Embryonic facial prominence (tissue), 1 donor: ENCODE measurements at regions not wholly inside any gene's neighbourhood (a gene's known extent, or its start where the extent isn't known, plus 50 kb on each side); places are given as distances from the start of the nearest gene placed in this dataset.
"Not testable (repeated sequence)": the region's sequence is repeated elsewhere in the genome, so short reads cannot be mapped to it uniquely, and the experiment has no call there.

Experiments
- DNase-seq: peaks from one replicate; pipeline ENCODE4 v3.0.0-alpha.2; 2016; ENCODE audit errors: extremely low spot score

DNA sequence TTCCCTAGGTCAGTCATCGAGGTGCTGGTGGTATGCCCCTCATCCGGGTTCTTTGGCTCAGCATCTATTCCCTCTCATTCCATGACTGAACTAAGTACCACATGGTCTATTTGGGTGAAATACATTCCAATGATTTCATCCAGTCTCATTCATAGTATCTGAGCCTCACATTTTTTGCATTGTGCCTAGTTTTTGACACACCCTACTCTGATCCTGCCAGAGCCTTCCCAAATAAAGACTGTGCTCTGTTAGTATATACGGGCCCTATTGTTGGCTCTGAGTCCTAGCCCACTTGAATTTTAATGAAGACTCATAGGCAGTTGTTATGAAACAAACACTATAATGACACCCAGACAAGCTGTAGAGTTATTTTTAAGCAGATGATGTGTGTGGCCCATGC lies 740.7 kb downstream of the CETN3 start:
- no peak for DNase-seq

DNA sequence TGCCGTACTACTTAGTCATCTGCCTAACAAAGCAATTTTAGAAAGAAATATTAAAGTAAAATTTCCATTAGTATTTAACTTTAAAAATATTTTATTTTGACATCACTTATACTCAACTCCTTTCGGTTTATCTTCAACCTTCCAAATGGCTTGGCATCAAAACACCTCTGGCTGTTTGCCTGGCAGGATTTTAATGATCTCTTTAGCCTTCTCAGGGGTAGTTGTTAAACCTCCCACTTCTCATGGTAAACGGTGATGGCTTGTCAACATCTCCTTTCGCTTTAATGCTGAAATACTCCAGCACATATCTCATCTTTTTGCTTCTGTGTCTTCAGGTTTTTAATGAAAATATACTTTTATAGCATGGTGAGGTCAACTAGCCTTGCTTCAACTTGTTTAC lies 747.1 kb downstream of the CETN3 start:
- no peak for DNase-seq

DNA sequence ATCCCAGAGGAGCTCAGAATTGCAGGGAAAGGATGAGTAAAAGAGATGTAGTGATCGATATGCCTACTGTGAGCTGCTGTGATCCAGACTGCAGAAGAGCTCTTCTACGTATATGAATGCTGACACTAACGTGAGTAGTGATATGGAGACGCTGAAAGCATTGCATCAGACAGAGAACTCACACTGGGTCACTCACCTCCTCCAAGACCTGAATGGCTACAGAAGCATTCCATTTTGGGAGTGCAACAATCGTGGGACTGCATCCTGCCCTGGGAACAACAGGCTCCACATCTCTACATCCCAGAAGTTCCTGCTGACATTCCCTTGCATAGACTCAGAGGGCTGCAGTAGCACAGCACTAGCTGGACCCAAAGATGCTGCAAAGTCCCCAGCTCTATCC lies 755.9 kb upstream of the MEF2C start:
- DNase-seq = no peak

DNA sequence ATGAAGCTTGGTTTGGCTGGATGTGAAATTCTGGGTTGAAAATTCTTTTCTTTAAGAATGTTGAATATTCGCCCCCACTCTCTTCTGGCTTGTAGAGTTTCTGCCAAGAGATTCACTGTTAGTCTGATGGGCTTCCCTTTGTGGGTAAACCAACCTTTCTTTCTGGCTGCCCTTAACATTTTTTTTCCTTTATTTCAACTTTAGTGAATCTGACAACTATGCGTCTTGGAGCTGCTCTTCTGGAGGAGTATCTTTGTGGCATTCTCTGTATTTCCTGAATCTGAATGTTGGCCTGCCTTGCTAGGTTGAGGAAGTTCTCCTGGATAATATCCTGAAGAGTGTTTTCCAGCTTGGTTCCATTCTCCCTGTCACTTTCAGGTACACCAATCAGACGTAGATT lies 751.2 kb upstream of the MEF2C start:
- DNase-seq = not testable (repeated sequence)

DNA sequence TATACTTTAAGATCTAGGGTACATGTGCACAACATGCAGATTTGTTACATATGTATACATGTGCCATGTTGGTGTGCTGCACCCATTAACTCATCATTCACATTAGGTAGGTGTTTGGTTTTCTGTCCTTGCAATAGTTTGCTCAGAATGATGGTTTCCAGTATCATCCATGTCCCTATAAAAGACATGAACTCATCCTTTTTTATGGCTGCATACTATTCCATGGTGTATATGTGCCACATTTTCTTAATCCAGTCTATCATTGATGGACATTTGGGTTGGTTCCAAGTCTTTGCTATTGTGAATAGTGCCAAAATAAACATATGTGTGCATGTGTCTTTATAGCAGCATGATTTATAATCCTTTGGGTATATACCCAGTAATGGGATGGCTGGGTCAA lies 747.1 kb upstream of the MEF2C start:
- DNase-seq = not testable (repeated sequence)

DNA sequence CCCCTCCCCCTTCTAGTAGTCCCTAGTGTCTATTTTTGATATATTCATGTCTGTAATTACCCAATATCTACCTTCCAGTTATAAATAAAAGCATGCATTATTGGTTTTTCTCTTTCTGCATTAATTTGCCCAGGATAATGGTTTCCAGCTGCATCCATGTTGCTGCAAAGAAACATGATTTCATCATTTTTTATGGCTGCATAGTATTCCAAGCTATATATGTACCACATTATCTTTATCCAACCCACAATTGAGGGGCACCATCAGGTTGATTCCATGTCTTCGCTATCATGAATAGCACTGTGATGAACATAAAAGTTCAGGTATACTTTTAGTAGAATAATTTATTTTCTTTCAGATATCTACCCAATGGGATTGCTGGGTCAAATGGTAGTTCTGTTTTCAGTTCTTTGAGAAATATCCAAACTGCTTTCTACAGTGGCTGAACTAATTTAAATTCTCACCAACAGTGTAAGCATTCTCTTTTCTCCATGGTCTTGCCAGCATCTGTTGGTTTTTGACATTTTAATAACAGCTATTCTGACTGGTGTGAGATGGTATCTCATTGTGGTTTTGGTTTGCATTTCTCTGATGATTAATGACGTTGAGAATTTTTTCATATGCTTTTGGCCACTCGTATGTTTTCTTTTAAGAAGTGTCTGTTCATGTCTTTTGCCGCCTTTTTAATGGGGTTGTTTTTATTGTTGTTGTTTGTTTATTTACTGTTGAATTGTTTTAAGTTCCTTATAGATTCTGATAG lies 746.1 kb upstream of the MEF2C start:
- no peak for DNase-seq

DNA sequence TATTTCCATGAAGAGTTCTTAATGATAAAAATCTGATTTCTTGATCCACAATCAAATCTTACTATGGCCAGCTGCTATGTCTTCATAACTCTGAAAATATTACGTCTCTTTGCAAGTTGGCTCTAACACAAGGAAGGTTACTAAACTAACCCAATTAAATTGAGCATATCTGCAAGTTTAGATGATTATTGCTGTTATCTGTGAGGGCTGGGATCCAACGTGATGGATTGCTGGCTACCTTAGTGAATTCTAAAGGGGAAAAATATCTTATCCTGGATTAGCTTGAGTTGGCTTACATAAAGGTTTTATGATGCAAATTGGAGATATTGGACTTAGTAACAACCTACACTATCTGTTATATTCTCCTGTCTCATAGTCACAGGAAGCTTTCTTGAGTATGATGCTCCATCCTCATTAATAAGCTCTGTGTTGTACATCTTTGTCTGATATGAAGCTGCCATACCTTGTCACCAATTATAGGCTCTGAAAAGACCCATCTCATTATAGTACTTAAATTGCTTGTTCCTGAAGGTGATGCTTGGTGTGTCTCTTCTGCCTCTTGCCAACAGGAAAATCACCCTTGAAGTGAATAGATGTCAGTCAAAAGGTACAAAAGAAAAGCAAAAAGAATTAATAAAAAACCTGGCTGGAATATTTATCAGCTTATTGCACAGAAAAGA lies 733.0 kb upstream of the MEF2C start:
- no peak for DNase-seq

DNA sequence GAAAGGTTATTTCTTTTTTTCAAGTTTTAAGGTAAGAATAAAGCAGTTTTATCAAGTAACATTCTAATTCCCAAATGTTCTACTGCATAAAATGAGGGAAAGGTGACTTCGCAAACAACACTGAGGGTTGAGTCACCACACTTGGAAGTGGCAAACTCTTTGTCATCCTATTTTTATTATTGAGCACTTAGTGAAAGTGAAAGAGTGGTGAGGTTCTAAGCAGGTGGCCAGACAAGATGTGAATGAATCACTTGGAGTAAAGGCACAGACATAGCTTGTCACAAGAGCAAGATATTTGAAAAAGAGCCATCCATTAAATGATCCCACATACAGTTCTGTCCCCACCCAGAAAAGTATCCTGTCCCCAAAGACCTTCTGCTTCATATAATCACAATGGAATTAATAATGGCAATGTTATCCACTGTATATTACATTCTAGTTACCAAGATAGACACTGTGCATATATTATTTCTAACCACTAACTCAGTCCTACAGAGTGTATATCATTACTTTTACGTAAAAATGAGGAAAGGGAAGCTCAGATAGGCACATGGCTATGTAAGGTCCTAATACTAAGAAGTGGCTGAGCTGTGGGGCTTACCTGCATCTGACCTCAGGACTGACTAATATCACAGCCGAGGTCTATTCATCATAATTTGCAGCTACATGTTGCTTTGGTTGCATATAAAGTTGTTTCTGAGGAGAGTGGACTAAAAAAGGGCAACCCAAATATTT lies 730.4 kb upstream of the MEF2C start:
- DNase-seq = no peak

DNA sequence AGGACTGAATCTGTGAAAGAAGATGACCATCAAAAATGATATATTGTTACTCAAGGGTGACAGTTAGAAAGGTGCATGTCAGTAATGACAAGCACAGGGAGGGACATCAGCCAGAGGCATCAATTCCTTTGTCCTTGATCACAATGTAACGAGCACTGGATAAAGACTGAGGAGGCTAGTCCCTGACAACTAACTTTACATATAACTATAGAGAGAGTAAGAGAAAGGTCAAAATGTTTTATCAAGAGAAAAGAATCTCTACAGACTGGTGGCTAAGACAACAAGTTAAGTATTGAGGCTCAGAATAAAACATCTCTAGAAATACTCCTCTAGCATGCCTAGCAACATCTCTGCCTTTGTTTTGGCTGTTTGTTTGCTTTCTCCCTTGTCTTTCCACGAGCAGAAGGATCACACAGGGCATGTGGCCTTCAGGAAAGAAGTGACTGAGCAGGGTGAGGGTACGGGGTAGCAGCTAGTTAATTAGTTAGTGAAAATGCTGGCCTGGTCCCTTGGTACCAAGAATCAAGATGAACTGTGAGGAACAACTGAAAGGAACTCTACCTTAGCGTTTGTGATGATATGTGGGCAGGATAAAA lies 724.1 kb upstream of the MEF2C start:
- DNase-seq = no peak

DNA sequence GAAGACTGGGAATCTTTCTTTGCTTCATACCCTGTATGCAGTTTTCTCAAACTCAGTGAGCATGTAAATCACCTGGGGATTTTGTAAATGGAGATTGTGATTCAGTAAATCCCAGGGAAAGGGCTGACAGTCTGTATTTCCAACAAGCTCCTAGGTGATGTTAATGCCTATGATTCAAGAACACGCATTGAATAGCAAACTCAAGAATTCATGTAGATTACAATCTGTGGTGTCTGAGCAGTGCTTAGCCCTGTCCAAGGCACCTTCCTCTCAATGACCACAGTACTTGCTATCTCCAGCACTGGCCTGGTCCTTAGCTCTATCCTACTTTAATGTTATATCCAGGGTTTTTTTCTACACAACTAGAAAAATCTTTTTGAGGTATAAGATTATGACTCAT lies 721.4 kb upstream of the MEF2C start:
- DNase-seq = no peak

DNA sequence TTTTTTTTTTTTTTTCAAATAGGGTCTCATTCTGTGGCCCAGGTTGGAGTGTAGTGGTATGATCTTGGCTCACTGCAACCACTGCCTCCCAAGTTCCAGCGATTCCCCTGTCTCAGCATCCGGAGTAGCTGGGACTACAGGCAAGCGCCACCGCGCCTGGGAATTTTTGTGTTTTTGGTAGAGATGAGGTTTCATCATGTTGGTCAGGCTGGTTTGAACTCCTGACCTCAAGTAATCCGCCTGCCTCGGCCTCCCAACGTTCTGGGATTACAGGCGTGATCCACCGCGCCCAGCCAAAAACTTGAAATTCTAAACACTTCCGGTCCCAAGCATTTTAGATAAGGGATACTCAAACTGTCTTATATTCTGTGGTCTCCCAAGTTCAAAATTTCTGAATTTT lies 718.9 kb upstream of the MEF2C start:
- DNase-seq = no peak

DNA sequence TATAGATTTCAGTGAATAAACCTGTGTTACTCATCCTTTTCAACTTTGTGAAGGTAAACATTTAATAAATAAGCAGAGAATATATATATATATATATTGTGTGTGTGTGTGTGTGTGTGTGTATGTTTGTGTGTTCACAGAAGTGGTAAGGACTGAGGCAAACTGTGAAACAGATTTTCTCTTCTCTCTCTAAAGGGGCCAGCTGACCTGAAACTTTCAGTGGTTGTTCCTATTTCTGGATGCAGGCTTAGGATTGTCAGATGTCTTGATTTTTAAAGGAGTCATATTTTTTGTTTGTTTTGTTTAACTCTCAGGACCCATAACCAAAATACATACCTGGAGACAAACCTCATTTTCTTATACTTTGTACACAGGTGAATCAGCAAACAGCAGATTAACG lies 714.9 kb upstream of the MEF2C start:
- no peak for DNase-seq

DNA sequence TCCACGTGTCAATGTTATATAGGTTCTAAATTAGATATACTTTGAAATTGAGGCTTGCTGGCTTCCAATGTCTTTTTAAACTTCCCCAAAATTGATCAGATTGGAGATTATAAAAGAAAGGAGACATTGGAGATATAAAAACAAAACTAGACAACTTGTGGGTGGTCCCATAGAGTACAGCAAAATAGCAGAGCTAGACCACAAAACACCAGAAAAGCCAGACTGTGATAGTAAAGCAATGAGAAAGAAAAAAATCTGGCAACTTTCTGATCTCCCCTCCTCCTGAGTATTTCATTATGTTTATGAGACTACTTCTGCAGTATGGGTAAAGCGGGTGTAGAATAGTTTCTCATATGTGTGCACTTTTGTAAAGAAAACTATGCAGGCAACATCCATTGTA lies 713.8 kb upstream of the MEF2C start:
- no peak for DNase-seq

DNA sequence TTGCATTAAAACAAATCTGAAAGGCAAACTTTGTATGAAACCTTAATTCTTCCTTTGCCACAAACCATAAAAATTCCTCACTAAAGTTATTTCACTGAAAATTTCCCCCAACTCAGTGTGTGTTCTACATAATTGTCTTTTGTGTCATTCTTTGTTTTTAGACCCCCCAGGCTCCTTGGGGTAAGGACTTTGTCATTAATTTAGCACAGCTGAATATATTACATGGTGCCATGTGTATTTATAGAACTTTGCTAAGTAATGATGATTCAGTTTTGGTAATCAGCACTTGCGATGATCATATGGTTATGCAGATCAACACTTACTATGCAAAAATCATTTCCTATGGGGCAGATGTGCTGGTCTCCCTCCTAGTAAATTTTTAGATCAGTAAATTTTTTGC lies 712.1 kb upstream of the MEF2C start:
- DNase-seq = no peak

DNA sequence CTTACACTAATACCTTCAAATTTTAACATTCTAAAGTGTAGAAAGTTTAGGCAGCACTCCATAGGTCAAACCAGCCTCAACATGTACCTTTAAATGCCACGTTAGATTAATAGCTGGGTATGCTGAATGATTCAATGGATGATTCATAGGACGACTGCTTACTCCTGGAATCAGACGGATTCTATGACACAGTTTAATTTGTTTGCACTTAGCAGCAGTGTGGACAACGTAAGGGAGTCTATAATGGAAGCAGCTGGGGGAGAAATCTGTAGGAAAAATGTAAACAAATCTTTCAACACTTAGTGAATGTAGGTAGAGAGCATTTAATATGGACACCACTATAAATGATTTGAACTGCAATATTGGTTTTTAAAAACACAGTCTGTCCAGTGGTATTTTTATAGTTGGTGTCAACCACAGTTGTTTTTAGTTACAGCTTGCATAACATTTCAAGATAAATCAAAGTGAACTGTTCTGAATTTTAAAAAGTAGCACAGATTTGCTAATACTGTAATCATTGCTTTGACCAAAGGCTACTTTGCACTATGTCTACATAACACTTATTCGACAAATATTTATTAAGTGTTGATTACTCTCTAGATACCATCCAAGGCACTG lies 701.5 kb upstream of the MEF2C start:
- no peak for DNase-seq

DNA sequence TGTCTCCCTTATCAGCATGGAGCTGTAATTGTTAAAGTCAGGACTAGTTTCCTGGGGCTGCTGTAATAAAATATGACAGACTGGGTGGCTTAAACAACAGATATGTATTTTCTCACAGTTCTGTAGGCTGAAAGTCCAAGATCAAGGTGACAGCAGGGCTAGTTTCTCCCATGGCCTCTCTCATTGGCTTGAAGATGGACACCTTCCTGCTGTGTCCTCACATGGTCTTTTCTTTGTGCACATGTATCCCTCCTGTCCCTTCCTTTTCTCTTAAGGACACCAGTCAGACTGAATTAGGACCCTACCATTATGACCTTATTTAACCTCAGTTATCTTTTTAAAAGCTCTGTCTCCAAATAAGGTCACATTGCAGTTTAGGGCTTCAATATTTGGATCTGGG lies 700.5 kb upstream of the MEF2C start:
- DNase-seq = no peak

DNA sequence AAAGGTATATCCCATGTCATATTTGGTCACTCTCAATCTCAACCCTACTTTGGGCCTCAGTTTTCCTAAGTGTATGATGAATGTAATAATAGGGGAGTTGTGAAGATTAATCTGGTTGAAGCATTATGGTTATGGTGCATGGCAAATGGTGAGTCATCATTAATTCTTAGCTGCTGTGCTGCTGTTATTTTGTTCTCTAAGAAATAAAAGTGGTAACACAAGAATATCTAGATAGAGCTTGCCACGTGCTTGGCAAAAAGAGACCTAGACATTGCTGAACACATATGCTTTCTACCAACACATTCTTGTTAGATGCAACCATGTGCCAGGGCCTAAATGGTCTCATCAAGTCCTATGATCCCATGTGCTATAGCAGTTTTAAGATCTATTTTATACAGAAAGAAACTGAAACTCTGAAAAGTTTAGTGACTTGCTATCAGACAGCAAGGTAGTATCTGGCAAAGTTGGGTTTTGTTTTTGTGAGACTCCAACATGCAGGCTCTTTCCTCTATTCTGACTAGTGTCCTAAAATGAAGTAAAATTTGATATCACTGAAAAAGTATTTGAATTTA lies 699.9 kb upstream of the MEF2C start:
- DNase-seq = no peak

DNA sequence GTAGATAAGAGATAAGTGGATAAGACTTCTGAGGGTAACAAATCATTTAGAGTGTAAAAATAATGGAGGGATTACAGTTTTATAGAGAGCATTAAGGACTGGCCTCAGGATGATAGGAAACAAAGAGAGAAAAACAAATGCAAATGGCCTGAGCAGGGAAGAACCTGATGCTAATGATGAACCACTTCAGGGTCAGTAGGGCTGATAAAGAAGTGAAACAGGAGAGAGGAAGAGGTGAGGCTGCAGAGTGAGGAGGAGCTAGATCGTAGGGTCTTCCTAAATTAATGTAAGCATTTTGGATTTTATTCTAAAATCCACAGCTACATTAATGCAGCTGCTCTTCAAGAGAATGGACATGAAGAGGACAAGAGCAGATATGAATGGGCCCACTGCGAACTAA lies 698.0 kb upstream of the MEF2C start:
- no peak for DNase-seq

DNA sequence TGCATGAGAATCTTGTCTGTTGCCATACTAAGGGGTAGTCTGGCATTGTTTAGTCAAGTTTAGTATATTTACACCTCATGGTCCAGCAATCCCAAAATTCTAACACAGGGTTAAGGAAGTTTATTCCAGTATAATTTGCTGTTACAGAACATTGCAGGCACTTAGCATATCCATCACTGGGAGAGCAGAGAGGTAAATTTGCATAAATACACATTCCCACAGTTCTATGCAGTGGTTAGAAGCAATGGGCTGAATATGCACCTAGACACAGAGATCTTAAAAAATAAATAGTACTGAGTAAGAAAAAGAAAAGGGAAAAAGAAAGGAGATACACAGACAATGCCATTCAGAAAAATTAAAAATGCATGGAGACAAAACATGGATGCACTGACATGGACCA lies 692.3 kb upstream of the MEF2C start:
- DNase-seq = no peak

DNA sequence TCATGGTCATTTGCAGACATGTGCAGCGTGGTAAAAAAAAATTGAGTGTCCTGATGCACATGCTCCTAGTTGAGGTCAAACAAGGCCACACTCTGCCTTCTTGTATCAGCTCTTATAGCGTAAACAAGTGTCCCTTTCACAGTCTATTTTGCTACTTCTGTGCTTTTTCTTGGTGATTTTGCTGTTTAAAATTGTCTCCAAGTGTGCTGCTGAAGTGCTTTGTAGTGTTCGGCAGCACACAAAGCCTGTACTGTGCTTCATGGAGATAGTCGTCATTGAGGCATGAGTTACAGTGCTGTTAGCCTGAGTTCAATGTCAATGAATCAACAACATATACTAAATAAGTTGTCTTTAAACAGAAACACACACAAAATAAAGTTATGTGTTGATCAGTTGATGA lies 690.4 kb upstream of the MEF2C start:
- DNase-seq = no peak

DNA sequence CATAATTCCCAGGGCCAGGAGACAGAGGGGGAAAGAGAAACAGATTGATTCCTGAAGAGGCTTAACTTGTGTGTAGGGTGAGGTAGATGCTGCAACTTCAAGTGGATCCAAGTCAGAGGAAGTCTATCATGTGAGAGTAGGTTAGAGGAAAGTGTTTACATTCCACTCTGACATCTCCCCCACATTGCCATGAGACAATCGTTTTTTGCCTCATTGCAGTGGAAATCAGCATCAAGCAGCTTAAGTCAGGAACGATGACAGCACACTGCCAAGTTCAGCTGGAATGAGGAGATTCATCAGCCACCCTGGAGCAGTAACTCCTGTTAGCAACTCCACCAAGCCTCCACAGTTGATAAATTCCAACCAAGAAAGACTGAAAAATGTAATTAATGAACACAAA lies 689.7 kb upstream of the MEF2C start:
- DNase-seq = no peak

DNA sequence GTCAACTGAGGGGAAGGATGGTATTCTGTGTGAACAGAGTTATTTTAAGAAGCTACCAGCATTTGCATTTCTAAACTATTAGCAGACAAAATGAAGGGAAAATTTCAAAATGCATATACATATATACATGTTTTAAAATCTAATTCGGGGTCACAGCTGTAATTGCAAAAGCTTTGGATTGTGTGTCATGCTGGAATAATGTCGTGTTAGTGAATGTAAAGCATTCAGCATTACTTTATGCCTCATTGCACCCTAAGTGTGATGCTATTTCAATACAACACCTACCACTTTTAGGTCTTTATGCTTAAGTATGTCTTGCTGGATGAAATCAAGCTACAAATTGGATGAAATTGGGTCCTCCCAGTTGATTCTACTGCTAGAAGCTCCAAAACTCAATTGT lies 687.6 kb upstream of the MEF2C start:
- no peak for DNase-seq
